Keratinocyte (primary cell): ENCODE measurements at regions not wholly inside any gene's neighbourhood (a gene's known extent, or its start where the extent isn't known, plus 50 kb on each side); places are given as distances from the start of the nearest gene placed in this dataset.

ENCODE experiments used
- DNase-seq: peaks from one replicate; pipeline ENCODE4 v3.0.0-alpha.2; 2011; ENCODE audit warnings: low read depth, missing footprints, low spot score
- FAIRE-seq: peaks from 2 replicates; lab custom pipeline; 2011; peaks lifted over from hg19 to GRCh38; lab: Jason Lieb, UNC
- H2AFZ ChIP-seq: 2 replicates; pipeline ENCODE4 v1.6.0; 2012; ENCODE audit warnings: low read length, control low read depth, inconsistent platforms; ENCODE audit not compliant: control insufficient read depth
- H3K27ac ChIP-seq: 2 replicates; pipeline ENCODE4 v1.5.1; 2011; ENCODE audit warnings: low read length; ENCODE audit not compliant: control insufficient read depth, insufficient read depth
- H3K27me3 ChIP-seq: 3 replicates; pipeline ENCODE4 v1.6.0; 2011; ENCODE audit warnings: low read length; ENCODE audit not compliant: control insufficient read depth, insufficient read depth; ENCODE audit errors: extremely low read depth
- H3K36me3 ChIP-seq, 2 experiments: 2 replicates in 1 of 2; 3 replicates in 1 of 2; pipeline ENCODE4 v1.5.1; 2011; ENCODE audit warnings: low read length in 2 of 2, mild to moderate bottlenecking in 1 of 2; ENCODE audit not compliant: control insufficient read depth in 2 of 2, insufficient read depth in 2 of 2; ENCODE audit errors: extremely low read depth in 1 of 2
- H3K4me1 ChIP-seq: 3 replicates; pipeline ENCODE4 v1.5.1; 2011; ENCODE audit warnings: low read length; ENCODE audit not compliant: control insufficient read depth, insufficient read depth; ENCODE audit errors: extremely low read depth
- H3K4me2 ChIP-seq: 3 replicates; pipeline ENCODE4 v1.6.0; 2011; ENCODE audit warnings: low read depth, low read length; ENCODE audit not compliant: control insufficient read depth, insufficient read depth; ENCODE audit errors: extremely low read depth
- H3K4me3 ChIP-seq, 3 experiments: fragments of 200-600 bp in 1 of 3; sonication (generic) in 1 of 3; 2 replicates in 2 of 3; 3 replicates in 1 of 3; pipeline ENCODE4 v1.5.1; 2011 to 2016; ENCODE audit warnings: low read length in 3 of 3, mild to moderate bottlenecking in 3 of 3, control low read depth in 2 of 3, inconsistent platforms in 1 of 3, low read depth in 1 of 3, mixed read lengths in 1 of 3, mixed run types in 1 of 3, moderate library complexity in 1 of 3; ENCODE audit not compliant: control insufficient read depth in 2 of 3, insufficient read depth in 2 of 3; ENCODE audit errors: extremely low read depth in 1 of 3
- H3K79me2 ChIP-seq: 2 replicates; pipeline ENCODE4 v1.6.0; 2012; ENCODE audit warnings: low read length; ENCODE audit not compliant: control insufficient read depth, insufficient read depth
- H3K9ac ChIP-seq: 3 replicates; pipeline ENCODE4 v1.6.0; 2011; ENCODE audit warnings: low read length; ENCODE audit not compliant: control insufficient read depth, insufficient read depth; ENCODE audit errors: extremely low read depth
- H3K9me1 ChIP-seq: 3 replicates; pipeline ENCODE4 v1.6.0; 2011; ENCODE audit warnings: low read length; ENCODE audit not compliant: control insufficient read depth, insufficient read depth; ENCODE audit errors: extremely low read depth
- H3K9me3 ChIP-seq: 2 replicates; pipeline ENCODE4 v1.5.1; 2012; ENCODE audit warnings: low read depth, low read length; ENCODE audit not compliant: control insufficient read depth
- H4K20me1 ChIP-seq: 3 replicates; pipeline ENCODE4 v1.6.0; 2011; ENCODE audit warnings: low read length; ENCODE audit not compliant: control insufficient read depth, insufficient read depth; ENCODE audit errors: extremely low read depth
- EZH2 ChIP-seq: IDR thresholded peaks from one replicate; pipeline ENCODE4 v1.6.1; 2012; ENCODE audit warnings: inconsistent platforms, mild to moderate bottlenecking, low read length, moderate library complexity
- dilution Hi-C: fragments of 300-500 bp; cut with MboI; formaldehyde crosslinking; loops from one replicate; pipeline ENCODE4 v1.7.0; 2020; ENCODE audit warnings: low sequenced_read_pairs; ENCODE audit not compliant: extremely low pct_ligation_motif_present
- TF ChIP-seq, protein P1 (sequence below), 3 experiments: IDR thresholded peaks in 1 of 3; conservative IDR thresholded peaks in 1 of 3; optimal IDR thresholded peaks in 1 of 3; 2 replicates in 2 of 3; 3 replicates in 1 of 3; pipeline versions ENCODE3 to v1.5.1; 2011; ENCODE audit warnings: low read length in 3 of 3, mild to moderate bottlenecking in 3 of 3, moderate library complexity in 2 of 3, control low read depth in 1 of 3, inconsistent platforms in 1 of 3; ENCODE audit not compliant: insufficient read depth in 2 of 3; ENCODE audit errors: extremely low read depth in 1 of 3

DNA sequence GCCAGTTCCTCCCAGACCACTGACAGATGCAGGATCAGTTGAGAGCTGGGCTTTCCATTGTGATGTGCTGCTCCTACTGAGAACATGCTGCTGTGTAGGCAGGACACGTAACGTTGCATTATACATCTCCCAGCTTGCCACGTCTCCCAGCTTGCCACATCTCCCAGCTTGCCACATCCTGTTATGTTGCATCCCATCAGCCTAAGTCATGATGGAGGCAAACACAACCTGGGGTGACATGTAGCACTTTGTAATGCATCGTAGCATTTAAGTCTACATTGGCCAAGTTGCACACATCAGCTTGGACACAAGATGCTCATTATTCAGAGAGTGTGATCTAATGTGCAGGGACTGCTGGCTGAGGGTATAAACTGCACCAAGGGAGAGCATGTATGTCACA, 73.3 kb upstream of the CHCHD3 start:
- Histone ChIP-seq H3K27me3 (no peaks in the 10 kb centered on the region), H3K79me2 (no peaks in the 10 kb centered on the region), H3K9me1 (no peaks in the 10 kb centered on the region), H3K4me2 (no peak overlapping the region), H3K9ac (no peak overlapping the region), H3K4me1 (no peaks in the 10 kb centered on the region), H2AFZ (no peak overlapping the region), H3K9me3 (no peaks in the 10 kb centered on the region), H3K4me3 (no peak overlapping the region), H3K36me3 (no peaks in the 10 kb centered on the region), H3K27ac (no peak overlapping the region), H4K20me1 (no peaks in the 10 kb centered on the region)
- TF ChIP-seq, protein P1, sequence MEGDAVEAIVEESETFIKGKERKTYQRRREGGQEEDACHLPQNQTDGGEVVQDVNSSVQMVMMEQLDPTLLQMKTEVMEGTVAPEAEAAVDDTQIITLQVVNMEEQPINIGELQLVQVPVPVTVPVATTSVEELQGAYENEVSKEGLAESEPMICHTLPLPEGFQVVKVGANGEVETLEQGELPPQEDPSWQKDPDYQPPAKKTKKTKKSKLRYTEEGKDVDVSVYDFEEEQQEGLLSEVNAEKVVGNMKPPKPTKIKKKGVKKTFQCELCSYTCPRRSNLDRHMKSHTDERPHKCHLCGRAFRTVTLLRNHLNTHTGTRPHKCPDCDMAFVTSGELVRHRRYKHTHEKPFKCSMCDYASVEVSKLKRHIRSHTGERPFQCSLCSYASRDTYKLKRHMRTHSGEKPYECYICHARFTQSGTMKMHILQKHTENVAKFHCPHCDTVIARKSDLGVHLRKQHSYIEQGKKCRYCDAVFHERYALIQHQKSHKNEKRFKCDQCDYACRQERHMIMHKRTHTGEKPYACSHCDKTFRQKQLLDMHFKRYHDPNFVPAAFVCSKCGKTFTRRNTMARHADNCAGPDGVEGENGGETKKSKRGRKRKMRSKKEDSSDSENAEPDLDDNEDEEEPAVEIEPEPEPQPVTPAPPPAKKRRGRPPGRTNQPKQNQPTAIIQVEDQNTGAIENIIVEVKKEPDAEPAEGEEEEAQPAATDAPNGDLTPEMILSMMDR (optimal IDR thresholded peaks at IDR 0.05 in 1 of 3, IDR thresholded peaks at IDR 0.05 in 1 of 3, conservative IDR thresholded peaks at IDR 0.05 in 1 of 3; ENCODE audit: extremely low read depth in 1 of 3, insufficient read depth in 2 of 3, low read length in 3 of 3) = no peak
- no peak for TF ChIP-seq EZH2
- FAIRE-seq = no peak
- no peak for DNase-seq
- dilution Hi-C loops = no loop called here

GRCh38 chr7:133155642-133156041, 73.8 kb upstream of the CHCHD3 start:
- H3K4me3 ChIP-seq = no peak overlapping the region
- no peaks in the 10 kb centered on the region for H3K36me3 ChIP-seq
- H2AFZ ChIP-seq = no peak overlapping the region
- H3K9ac ChIP-seq = no peak overlapping the region
- H4K20me1 ChIP-seq = no peaks in the 10 kb centered on the region
- no peaks in the 10 kb centered on the region for H3K9me3 ChIP-seq
- no peaks in the 10 kb centered on the region for H3K27me3 ChIP-seq
- TF ChIP-seq, protein P1 (optimal IDR thresholded peaks at IDR 0.05 in 1 of 3, IDR thresholded peaks at IDR 0.05 in 1 of 3, conservative IDR thresholded peaks at IDR 0.05 in 1 of 3; ENCODE audit: extremely low read depth in 1 of 3, insufficient read depth in 2 of 3, low read length in 3 of 3) = no peak
- no peak for TF ChIP-seq EZH2
- no peak overlapping the region for H3K27ac ChIP-seq
- dilution Hi-C loops = no loop called here
- H3K4me1 ChIP-seq = no peaks in the 10 kb centered on the region
- DNase-seq (no peak), FAIRE-seq (no peak)
- H3K9me1 ChIP-seq = no peaks in the 10 kb centered on the region
- no peak overlapping the region for H3K4me2 ChIP-seq
- no peaks in the 10 kb centered on the region for H3K79me2 ChIP-seq
